OCI-LY3 (cell line): ENCODE measurements at regions not wholly inside any gene's neighbourhood (a gene's known extent, or its start where the extent isn't known, plus 50 kb on each side); places are given as distances from the start of the nearest gene placed in this dataset.

Source experiments
- H2AFZ ChIP-seq: fragments of 200-600, 300-600 bp; shearing (Covaris generic); 2 replicates; pipeline ENCODE4 v1.6.0; 2014; ENCODE audit warnings: antibody characterized with exemption, low read depth, low read length
- H3K27ac ChIP-seq: fragments of 200-600, 300-600 bp; sonication (generic); 2 replicates; pipeline ENCODE4 v1.5.1; 2014; ENCODE audit warnings: mild to moderate bottlenecking, low read length, moderate library complexity, mixed read lengths
- H3K27me3 ChIP-seq: fragments of 200-600, 300-600 bp; sonication (generic); 2 replicates; pipeline ENCODE4 v1.6.1; 2014; ENCODE audit warnings: low read depth, low read length, mixed read lengths
- H3K36me3 ChIP-seq: fragments of 200-600, 300-600 bp; sonication (generic); replicated peaks from 2 replicates; pipeline ENCODE3; 2014; ENCODE audit warnings: low read depth, low read length, mixed read lengths
- H3K4me1 ChIP-seq: fragments of 300-600, 200-600 bp; sonication (generic); 2 replicates; pipeline ENCODE4 v1.6.1; 2014; ENCODE audit warnings: low read length, mixed read lengths
- H3K4me2 ChIP-seq: fragments of 200-600, 300-600 bp; sonication (generic); 2 replicates; pipeline ENCODE4 v1.6.1; 2014; ENCODE audit warnings: low read length, mixed read lengths
- H3K4me3 ChIP-seq: fragments of 300-600, 200-600 bp; sonication (generic); 2 replicates; pipeline ENCODE4 v1.5.1; 2014; ENCODE audit warnings: antibody characterized with exemption, mild to moderate bottlenecking, low read length, moderate library complexity
- H3K79me2 ChIP-seq: fragments of 300-600, 200-600 bp; shearing (Covaris generic); 2 replicates; pipeline ENCODE4 v1.6.1; 2014; ENCODE audit warnings: mild to moderate bottlenecking, low read length, mixed read lengths
- H3K9ac ChIP-seq: fragments of 300-600, 200-600 bp; shearing (Covaris generic); 2 replicates; pipeline ENCODE4 v1.6.0; 2014; ENCODE audit warnings: mild to moderate bottlenecking, low read length, moderate library complexity
- H3K9me3 ChIP-seq: fragments of 200-600, 300-600 bp; shearing (Covaris generic); 2 replicates; pipeline ENCODE4 v1.6.1; 2014; ENCODE audit warnings: low read length, mixed read lengths; ENCODE audit not compliant: insufficient read depth
- H4K20me1 ChIP-seq: fragments of 200-600, 300-600 bp; sonication (generic); 2 replicates; pipeline ENCODE4 v1.6.1; 2016; ENCODE audit warnings: low read length, mixed read lengths; ENCODE audit not compliant: insufficient read depth
- CTCF ChIP-seq: fragments of 200-600, 300-600 bp; sonication (generic); IDR thresholded peaks from 2 replicates; pipeline ENCODE4 v1.5.1; 2014; ENCODE audit warnings: antibody characterized with exemption, low read length, low read depth
- EZH2phosphoT487 ChIP-seq: fragments of 200-600 bp; shearing (Covaris generic); IDR thresholded peaks from 2 replicates; pipeline ENCODE4 v1.6.1; 2018; ENCODE audit warnings: antibody characterized with exemption, mixed run types, low read depth

- H3K79me2 ChIP-seq, result no peaks in the 10 kb centered on the region
- H2AFZ ChIP-seq, result no peak overlapping the region
- no peak overlapping the region for H3K27ac ChIP-seq
- H4K20me1 ChIP-seq, result no peaks in the 10 kb centered on the region
- TF ChIP-seq EZH2phosphoT487 (no peak), CTCF (no peak)
- H3K27me3 ChIP-seq, result no peaks in the 10 kb centered on the region
- H3K4me2 ChIP-seq, result no peak overlapping the region
- no peaks in the 10 kb centered on the region for H3K36me3 ChIP-seq
- H3K9ac ChIP-seq, result no peak overlapping the region
- no peak overlapping the region for H3K4me3 ChIP-seq
- H3K4me1 ChIP-seq, result peaks cover 4% of the 10 kb centered on the region; the same call in 1 of the 2 replicates
- no peaks in the 10 kb centered on the region for H3K9me3 ChIP-seq
Measured at GRCh38 chr14:43031598-43031997, 1424.9 kb downstream of the LRFN5 start.

GRCh38 chr14:43022094-43022800 lies 1415.6 kb downstream of the LRFN5 start:
- TF ChIP-seq EZH2phosphoT487 (no peak), CTCF (no peak)
- no peak overlapping the region for H3K9ac ChIP-seq
- H3K36me3 ChIP-seq, result no peaks in the 10 kb centered on the region

GRCh38 chr14:43019826-43020225 lies 1413.2 kb downstream of the LRFN5 start:
- TF ChIP-seq CTCF, result no peak
- no peak for TF ChIP-seq EZH2phosphoT487
- H4K20me1 ChIP-seq, result no peaks in the 10 kb centered on the region
- H3K9me3 ChIP-seq, result no peaks in the 10 kb centered on the region

More at GRCh38 chr14:43022094-43022800, 1415.6 kb downstream of the LRFN5 start:
- H3K79me2 ChIP-seq, result no peaks in the 10 kb centered on the region
- H3K27ac ChIP-seq, result no peak overlapping the region
- H3K4me2 ChIP-seq, result no peak overlapping the region
- H3K9me3 ChIP-seq, result no peaks in the 10 kb centered on the region
- no peak overlapping the region for H3K4me3 ChIP-seq
- H3K27me3 ChIP-seq, result no peaks in the 10 kb centered on the region
- no peaks in the 10 kb centered on the region for H4K20me1 ChIP-seq
- no peaks in the 10 kb centered on the region for H3K4me1 ChIP-seq
- H2AFZ ChIP-seq, result no peak overlapping the region

GRCh38 chr14:43014338-43014737 lies 1407.7 kb downstream of the LRFN5 start:
- H3K27ac ChIP-seq, result no peak overlapping the region
- no peaks in the 10 kb centered on the region for H3K79me2 ChIP-seq
- no peak overlapping the region for H2AFZ ChIP-seq
- no peak overlapping the region for H3K4me2 ChIP-seq
- H3K4me1 ChIP-seq, result no peaks in the 10 kb centered on the region
- H3K4me3 ChIP-seq, result no peak overlapping the region
- H3K9me3 ChIP-seq, result no peaks in the 10 kb centered on the region
- no peaks in the 10 kb centered on the region for H3K27me3 ChIP-seq
- TF ChIP-seq EZH2phosphoT487 (no peak), CTCF (no peak)
- H3K36me3 ChIP-seq, result no peaks in the 10 kb centered on the region
- H4K20me1 ChIP-seq, result no peaks in the 10 kb centered on the region
- H3K9ac ChIP-seq, result no peak overlapping the region

More at GRCh38 chr14:43019826-43020225, 1413.2 kb downstream of the LRFN5 start:
- Histone ChIP-seq H3K4me1 (no peaks in the 10 kb centered on the region), H3K27ac (no peak overlapping the region), H3K4me2 (no peak overlapping the region), H3K9ac (no peak overlapping the region), H3K27me3 (no peaks in the 10 kb centered on the region), H3K36me3 (no peaks in the 10 kb centered on the region), H2AFZ (no peak overlapping the region), H3K79me2 (no peaks in the 10 kb centered on the region), H3K4me3 (no peak overlapping the region)
